HEK293 (cell line): ENCODE measurements at regions not wholly inside any gene's neighbourhood (a gene's known extent, or its start where the extent isn't known, plus 50 kb on each side); places are given as distances from the start of the nearest gene placed in this dataset.

Experiments
- CTCF ChIA-PET: fragments of 350-600 bp; formaldehyde crosslinking; extraction: SDS; loops from one replicate; lab custom pipeline; 2021; ENCODE audit warnings: antibody characterized with exemption; lab: Yijun Ruan, JAX
- POLR2A ChIA-PET: fragments of 300-600 bp; formaldehyde crosslinking; extraction: SDS; loops from one replicate; lab custom pipeline; 2020; ENCODE audit warnings: antibody characterized with exemption, inconsistent platforms; lab: Yijun Ruan, JAX
- H3K27ac ChIP-seq: fragments of 200-500 bp; sonication (Bioruptor generic); 2 replicates; pipeline ENCODE4 v1.5.1; 2014; ENCODE audit warnings: low read depth, low read length, control low read depth, inconsistent platforms; ENCODE audit errors: extremely low read depth
- H3K36me3 ChIP-seq, 2 experiments: fragments of 200-500 bp in 1 of 2; sonication (Bioruptor generic) in 1 of 2; 1 replicate in 1 of 2; 2 replicates in 1 of 2; pipeline ENCODE4 v1.5.1; 2014 to 2017; ENCODE audit warnings: inconsistent platforms in 2 of 2, low read length in 2 of 2; ENCODE audit not compliant: control insufficient read depth in 2 of 2, insufficient read depth in 1 of 2
- H3K4me1 ChIP-seq: fragments of 200-500 bp; sonication (Bioruptor generic); 2 replicates; pipeline ENCODE4 v1.5.1; 2014; ENCODE audit warnings: mild to moderate bottlenecking, low read length, inconsistent platforms; ENCODE audit not compliant: control insufficient read depth, insufficient read depth
- H3K4me3 ChIP-seq: 2 replicates; pipeline ENCODE4 v1.5.1; 2011; ENCODE audit warnings: low read depth, mild to moderate bottlenecking, control low read depth, low read length, moderate library complexity
- H3K9me3 ChIP-seq: fragments of 200-500 bp; sonication (Bioruptor generic); 2 replicates; pipeline ENCODE4 v1.5.1; 2014; ENCODE audit warnings: low read depth, low read length, inconsistent platforms; ENCODE audit not compliant: control insufficient read depth, insufficient read depth
- EGR2 ChIP-seq: fragments of 450-650 bp; formaldehyde crosslinking; IDR thresholded peaks from 2 replicates; pipeline ENCODE4 v1.5.1; 2016; ENCODE audit warnings: low read depth, missing biosample characterization, missing genetic modification characterization
- ELK4 ChIP-seq: IDR thresholded peaks from 2 replicates; pipeline ENCODE4 v1.6.1; 2011; ENCODE audit warnings: mild to moderate bottlenecking, low read depth, low read length, borderline replicate concordance
- HIC1 ChIP-seq: fragments of 450-650 bp; formaldehyde crosslinking; IDR thresholded peaks from 2 replicates; pipeline ENCODE4 v1.5.1; 2016; ENCODE audit warnings: missing biosample characterization, missing genetic modification characterization
- KLF9 ChIP-seq: fragments of 450-650 bp; formaldehyde crosslinking; IDR thresholded peaks from 2 replicates; pipeline ENCODE4 v1.5.1; 2016; ENCODE audit warnings: missing biosample characterization, missing genetic modification characterization, low read depth
- SETDB1 ChIP-seq: IDR thresholded peaks from one replicate; pipeline ENCODE4 v1.6.1; 2017; ENCODE audit warnings: mild to moderate bottlenecking, low read length, moderate library complexity, mixed read lengths; ENCODE audit not compliant: insufficient read length
- TRIM28 ChIP-seq: IDR thresholded peaks from 2 replicates; pipeline ENCODE4 v1.6.1; 2011; ENCODE audit warnings: low read length, control low read depth, borderline replicate concordance
- ZBTB20 ChIP-seq: fragments of 450-650 bp; formaldehyde crosslinking; IDR thresholded peaks from 2 replicates; pipeline ENCODE4 v1.5.1; 2016; ENCODE audit warnings: missing biosample characterization, missing genetic modification characterization
- ZBTB6 ChIP-seq: fragments of 450-650 bp; formaldehyde crosslinking; IDR thresholded peaks from 2 replicates; pipeline ENCODE4 v1.5.1; 2017; ENCODE audit warnings: missing biosample characterization, missing genetic modification characterization
- ZBTB7A ChIP-seq: fragments of 450-650 bp; formaldehyde crosslinking; IDR thresholded peaks from 2 replicates; pipeline ENCODE4 v1.5.1; 2016; ENCODE audit warnings: low read depth, missing biosample characterization, missing genetic modification characterization
- ZNF10 ChIP-seq: fragments of 450-650 bp; formaldehyde crosslinking; IDR thresholded peaks from 2 replicates; pipeline ENCODE4 v1.5.1; 2017; ENCODE audit warnings: missing biosample characterization, missing genetic modification characterization
- ZNF132 ChIP-seq: fragments of 450-650 bp; formaldehyde crosslinking; IDR thresholded peaks from 2 replicates; pipeline ENCODE4 v1.5.1; 2017; ENCODE audit warnings: missing biosample characterization, missing genetic modification characterization, borderline replicate concordance
- ZNF146 ChIP-seq: fragments of 450-650 bp; formaldehyde crosslinking; IDR thresholded peaks from 2 replicates; pipeline ENCODE4 v1.5.1; 2016; ENCODE audit warnings: missing biosample characterization, missing genetic modification characterization
- ZNF19 ChIP-seq: fragments of 450-650 bp; formaldehyde crosslinking; IDR thresholded peaks from 2 replicates; pipeline ENCODE4; 2016; ENCODE audit warnings: missing biosample characterization, missing genetic modification characterization, low read depth
- ZNF2 ChIP-seq: fragments of 450-650 bp; formaldehyde crosslinking; IDR thresholded peaks from 2 replicates; pipeline ENCODE4 v1.5.1; 2016; ENCODE audit warnings: missing biosample characterization, missing genetic modification characterization
- ZNF292 ChIP-seq: fragments of 450-650 bp; formaldehyde crosslinking; IDR thresholded peaks from 2 replicates; pipeline ENCODE4 v1.5.1; 2016; ENCODE audit warnings: low read depth, missing biosample characterization, missing genetic modification characterization, borderline replicate concordance
- ZNF416 ChIP-seq: fragments of 450-650 bp; formaldehyde crosslinking; IDR thresholded peaks from 2 replicates; pipeline ENCODE4 v1.5.1; 2016; ENCODE audit warnings: missing biosample characterization, missing genetic modification characterization
- ZNF501 ChIP-seq: fragments of 450-650 bp; formaldehyde crosslinking; IDR thresholded peaks from 2 replicates; pipeline ENCODE4 v1.5.1; 2016; ENCODE audit warnings: missing biosample characterization, missing genetic modification characterization
- ZNF513 ChIP-seq: fragments of 450-650 bp; IDR thresholded peaks from 2 replicates; pipeline ENCODE4 v1.5.1; 2018; ENCODE audit warnings: missing biosample characterization, missing genetic modification characterization
- ZNF529 ChIP-seq: fragments of 450-650 bp; formaldehyde crosslinking; IDR thresholded peaks from 2 replicates; pipeline ENCODE4 v1.5.1; 2017; ENCODE audit warnings: missing genetic modification characterization, missing biosample characterization; ENCODE audit not compliant: insufficient replicate concordance
- ZNF658 ChIP-seq: fragments of 450-650 bp; formaldehyde crosslinking; IDR thresholded peaks from 2 replicates; pipeline ENCODE4; 2016; ENCODE audit warnings: missing biosample characterization, missing genetic modification characterization
- ZNF660 ChIP-seq: fragments of 450-650 bp; IDR thresholded peaks from 2 replicates; pipeline ENCODE4 v1.5.1; 2018; ENCODE audit warnings: missing biosample characterization, mild to moderate bottlenecking, missing genetic modification characterization
- ZNF670 ChIP-seq: fragments of 450-650 bp; formaldehyde crosslinking; IDR thresholded peaks from 2 replicates; pipeline ENCODE4 v1.5.1; 2016; ENCODE audit warnings: missing biosample characterization, missing genetic modification characterization, low read depth
- ZNF792 ChIP-seq: fragments of 450-650 bp; formaldehyde crosslinking; IDR thresholded peaks from 2 replicates; pipeline ENCODE4 v1.5.1; 2016; ENCODE audit warnings: missing biosample characterization, missing genetic modification characterization
- ZSCAN23 ChIP-seq: fragments of 450-650 bp; formaldehyde crosslinking; IDR thresholded peaks from 2 replicates; pipeline ENCODE4 v1.5.1; 2016; ENCODE audit warnings: missing biosample characterization, missing genetic modification characterization
- ZSCAN5A ChIP-seq: fragments of 450-650 bp; formaldehyde crosslinking; IDR thresholded peaks from 2 replicates; pipeline ENCODE4 v1.5.1; 2016; ENCODE audit warnings: missing biosample characterization, missing genetic modification characterization

GRCh38 chr22:26822313-26822712, 164.9 kb downstream of the MIAT start (continued):
- TF ChIP-seq ZNF658 (tag by site-specific recombination) (no peak), ZSCAN23 (no peak), SETDB1 (no peak), ZBTB7A (tag by site-specific recombination) (no peak), KLF9 (no peak), ZNF132 (tag by site-specific recombination) (no peak), ZNF2 (tag by site-specific recombination) (no peak)
- TF ChIP-seq, all 188 proteins: peak for 0

- no peak overlapping the region for H3K4me3 ChIP-seq
- H3K9me3 ChIP-seq, result no peaks in the 10 kb centered on the region
- no peak for TF ChIP-seq ZNF292 (tag by site-specific recombination)
- TF ChIP-seq TRIM28, result no peak
- no peak for TF ChIP-seq ZNF658 (tag by site-specific recombination)
- no peak for TF ChIP-seq ZNF660
- TF ChIP-seq ZSCAN5A (tag by site-specific recombination), result no peak
- TF ChIP-seq ZNF529, result no peak
- no peak for TF ChIP-seq ZNF670 (tag by site-specific recombination)
- TF ChIP-seq ZNF10 (tag by site-specific recombination), result no peak
- no peak for TF ChIP-seq HIC1 (tag by site-specific recombination)
- no peak for TF ChIP-seq ZNF416 (tag by site-specific recombination)
- no peak for TF ChIP-seq ZBTB20 (tag by site-specific recombination)
- TF ChIP-seq ZNF501, result no peak
- TF ChIP-seq ZNF792 (tag by site-specific recombination), result no peak
- no peak for TF ChIP-seq ZBTB6
- no peak for TF ChIP-seq ZNF513 (tag by site-specific recombination)
- TF ChIP-seq EGR2 (tag by site-specific recombination), result no peak
- no peak for TF ChIP-seq ELK4
- no peak for TF ChIP-seq ZNF19 (tag by site-specific recombination)
- TF ChIP-seq ZNF146 (tag by site-specific recombination), result no peak
- CTCF ChIA-PET, result interaction anchor here (1.2 kb wide), 2 partner anchors 49 to 114 kb away, joined by 3 read pairs; no protein-coding TSS in a partner anchor
- H3K36me3 ChIP-seq, result no peaks in the 10 kb centered on the region
- no peak overlapping the region for H3K27ac ChIP-seq
- H3K4me1 ChIP-seq, result no peaks in the 10 kb centered on the region
- POLR2A ChIA-PET, result interaction anchor here (0.7 kb wide), 1 partner anchor 37 kb away, joined by 7 read pairs; no protein-coding TSS in a partner anchor
Measured at GRCh38 chr22:26823966-26824365, 166.6 kb downstream of the MIAT start.
